Duodenal mucosa (tissue), 2 donors: ENCODE measurements at regions not wholly inside any gene's neighbourhood (a gene's known extent, or its start where the extent isn't known, plus 50 kb on each side); places are given as distances from the start of the nearest gene placed in this dataset.

Experiments
- H3K27ac ChIP-seq: one replicate; pipeline ENCODE4 v1.7.0; 2013; ENCODE audit warnings: low read depth, low read length
- H3K27me3 ChIP-seq, 2 donors: one replicate each; pipeline ENCODE4 v1.7.0; 2013; ENCODE audit warnings: low read length in 2 of 2, control low read depth in 1 of 2; ENCODE audit not compliant: insufficient read depth in 2 of 2, control insufficient read depth in 1 of 2
- H3K36me3 ChIP-seq, 2 donors: one replicate each; pipeline ENCODE4 v1.7.0; 2013; ENCODE audit warnings: low read length in 2 of 2, control low read depth in 1 of 2; ENCODE audit not compliant: insufficient read depth in 2 of 2, control insufficient read depth in 1 of 2
- H3K4me1 ChIP-seq, 2 donors: one replicate each; pipeline ENCODE4 v1.7.0; 2013; ENCODE audit warnings: low read length in 2 of 2, control low read depth in 1 of 2; ENCODE audit not compliant: insufficient read depth in 2 of 2, control insufficient read depth in 1 of 2
- H3K4me3 ChIP-seq, 2 donors: one replicate each; pipeline ENCODE4 v1.7.0; 2013; ENCODE audit warnings: low read length in 2 of 2, low read depth in 1 of 2
- H3K9ac ChIP-seq, 2 donors: one replicate each; pipeline ENCODE4 v1.7.0; 2013; ENCODE audit warnings: low read length in 2 of 2, low read depth in 1 of 2
- H3K9me3 ChIP-seq, 2 donors: one replicate each; pipeline ENCODE4 v1.7.0; 2013; ENCODE audit warnings: low read length in 2 of 2, control low read depth in 1 of 2; ENCODE audit not compliant: control insufficient read depth in 1 of 2

- Histone ChIP-seq H3K4me1 (no peaks in the 10 kb centered on the region), H3K27ac (no peak overlapping the region), H3K27me3 (no peaks in the 10 kb centered on the region), H3K9me3 (peaks cover 3 to 5% of the 10 kb centered on the region in 2 donors), H3K36me3 (no peaks in the 10 kb centered on the region), H3K4me3 (no peak overlapping the region), H3K9ac (no peak overlapping the region)
These were observed 396.0 kb downstream of the SOCS6 start for GRCh38 chr18:70684821-70685220.

GRCh38 chr18:70683263-70683662, 394.4 kb downstream of the SOCS6 start:
- Histone ChIP-seq H3K27ac (no peak overlapping the region), H3K4me3 (no peak overlapping the region), H3K4me1 (no peaks in the 10 kb centered on the region), H3K9me3 (peaks cover 3 to 5% of the 10 kb centered on the region in 2 donors), H3K9ac (no peak overlapping the region), H3K36me3 (no peaks in the 10 kb centered on the region), H3K27me3 (no peaks in the 10 kb centered on the region)

- Histone ChIP-seq H3K4me1 (no peaks in the 10 kb centered on the region), H3K9ac (no peak overlapping the region), H3K9me3 (peaks cover under 1 to 4% of the 10 kb centered on the region in 2 donors), H3K27me3 (no peaks in the 10 kb centered on the region), H3K27ac (no peak overlapping the region), H3K36me3 (no peaks in the 10 kb centered on the region), H3K4me3 (no peak overlapping the region)
These were observed 386.1 kb downstream of the SOCS6 start for GRCh38 chr18:70674896-70675295.

GRCh38 chr18:70673831-70674230, 385.0 kb downstream of the SOCS6 start:
- H3K9me3 ChIP-seq, result peaks cover 6 to 7% of the 10 kb centered on the region in 2 donors
- H3K4me1 ChIP-seq, result no peaks in the 10 kb centered on the region
- no peaks in the 10 kb centered on the region for H3K27me3 ChIP-seq
- no peak overlapping the region for H3K9ac ChIP-seq
- H3K27ac ChIP-seq, result no peak overlapping the region
- H3K36me3 ChIP-seq, result no peaks in the 10 kb centered on the region
- no peak overlapping the region for H3K4me3 ChIP-seq

- Histone ChIP-seq H3K9me3 (peaks cover 6 to 7% of the 10 kb centered on the region in 2 donors), H3K4me3 (no peak overlapping the region), H3K27me3 (no peaks in the 10 kb centered on the region), H3K36me3 (no peaks in the 10 kb centered on the region), H3K9ac (no peak overlapping the region), H3K27ac (no peak overlapping the region), H3K4me1 (no peaks in the 10 kb centered on the region)
These were observed 383.7 kb downstream of the SOCS6 start for GRCh38 chr18:70672581-70672980.

GRCh38 chr18:70671889-70672565, 383.2 kb downstream of the SOCS6 start:
- Histone ChIP-seq H3K9ac (no peak overlapping the region), H3K4me1 (no peaks in the 10 kb centered on the region), H3K27ac (no peak overlapping the region), H3K27me3 (no peaks in the 10 kb centered on the region), H3K36me3 (no peaks in the 10 kb centered on the region), H3K4me3 (no peak overlapping the region), H3K9me3 (peaks cover 6 to 7% of the 10 kb centered on the region in 2 donors)

GRCh38 chr18:70666936-70667335, 378.1 kb downstream of the SOCS6 start:
- Histone ChIP-seq H3K27ac (no peak overlapping the region), H3K9me3 (peaks cover 5 to 7% of the 10 kb centered on the region in 2 donors), H3K9ac (no peak overlapping the region), H3K4me1 (no peaks in the 10 kb centered on the region), H3K4me3 (no peak overlapping the region), H3K36me3 (no peaks in the 10 kb centered on the region), H3K27me3 (no peaks in the 10 kb centered on the region)

GRCh38 chr18:70663141-70663540, 374.3 kb downstream of the SOCS6 start:
- H3K27me3 ChIP-seq, result no peaks in the 10 kb centered on the region
- no peak overlapping the region for H3K4me3 ChIP-seq
- no peaks in the 10 kb centered on the region for H3K36me3 ChIP-seq
- no peak overlapping the region for H3K27ac ChIP-seq
- H3K9me3 ChIP-seq, result no peaks in the 10 kb centered on the region
- H3K9ac ChIP-seq, result no peak overlapping the region
- H3K4me1 ChIP-seq, result no peaks in the 10 kb centered on the region

GRCh38 chr18:70662588-70662987, 373.7 kb downstream of the SOCS6 start:
- Histone ChIP-seq H3K27me3 (no peaks in the 10 kb centered on the region), H3K9ac (no peak overlapping the region), H3K9me3 (no peaks in the 10 kb centered on the region), H3K4me3 (no peak overlapping the region), H3K27ac (no peak overlapping the region), H3K4me1 (no peaks in the 10 kb centered on the region), H3K36me3 (no peaks in the 10 kb centered on the region)

- Histone ChIP-seq H3K9me3 (no peaks in the 10 kb centered on the region), H3K36me3 (no peaks in the 10 kb centered on the region), H3K4me1 (no peaks in the 10 kb centered on the region), H3K27ac (no peak overlapping the region), H3K4me3 (no peak overlapping the region), H3K27me3 (no peaks in the 10 kb centered on the region), H3K9ac (no peak overlapping the region)
These were observed 370.4 kb downstream of the SOCS6 start for GRCh38 chr18:70659036-70659925.
